ENCODE measurements at regions not wholly inside any gene's neighbourhood (a gene's known extent, or its start where the extent isn't known, plus 50 kb on each side); places are given as distances from the start of the nearest gene placed in this dataset.

DNA sequence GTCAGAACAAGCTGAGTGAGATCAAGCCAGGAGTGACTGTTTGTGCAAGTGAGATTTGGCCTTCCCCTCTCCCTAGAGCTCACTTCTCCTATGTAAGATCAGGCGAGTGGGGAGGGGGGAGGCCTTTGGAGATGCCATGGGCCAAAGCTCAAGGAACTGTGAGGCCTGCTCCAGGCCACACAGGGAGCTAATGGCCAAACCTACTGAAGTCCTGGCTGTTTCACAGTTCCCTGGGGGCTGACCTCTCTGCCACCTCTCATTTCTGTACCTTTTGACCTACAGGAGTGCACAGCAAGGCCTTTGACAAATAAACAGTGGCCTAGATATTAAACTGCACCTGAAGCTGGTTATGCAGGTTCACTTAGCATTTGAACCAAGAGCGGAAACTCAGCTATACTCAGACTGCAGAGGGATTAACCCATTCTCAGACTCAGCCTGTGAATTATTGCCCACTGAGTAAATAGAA, 235.0 kb upstream of the NT5C1B start:
- intact Hi-C loops (cut with micrococcal nuclease): no loop called here
- H3K27me3 ChIP-seq (ENCODE audit: low read depth): no peaks in the 10 kb centered on the region
- H3K4me3 ChIP-seq: no peak overlapping the region
- H3K36me3 ChIP-seq: no peaks in the 10 kb centered on the region
- no peak for DNase-seq
- no peak overlapping the region for H3K27ac ChIP-seq (replicated peaks)
- H3K9me3 ChIP-seq (replicated peaks): no peaks in the 10 kb centered on the region
- H3K4me1 ChIP-seq: peaks cover 13% of the 10 kb centered on the region
- TF ChIP-seq, protein P1, sequence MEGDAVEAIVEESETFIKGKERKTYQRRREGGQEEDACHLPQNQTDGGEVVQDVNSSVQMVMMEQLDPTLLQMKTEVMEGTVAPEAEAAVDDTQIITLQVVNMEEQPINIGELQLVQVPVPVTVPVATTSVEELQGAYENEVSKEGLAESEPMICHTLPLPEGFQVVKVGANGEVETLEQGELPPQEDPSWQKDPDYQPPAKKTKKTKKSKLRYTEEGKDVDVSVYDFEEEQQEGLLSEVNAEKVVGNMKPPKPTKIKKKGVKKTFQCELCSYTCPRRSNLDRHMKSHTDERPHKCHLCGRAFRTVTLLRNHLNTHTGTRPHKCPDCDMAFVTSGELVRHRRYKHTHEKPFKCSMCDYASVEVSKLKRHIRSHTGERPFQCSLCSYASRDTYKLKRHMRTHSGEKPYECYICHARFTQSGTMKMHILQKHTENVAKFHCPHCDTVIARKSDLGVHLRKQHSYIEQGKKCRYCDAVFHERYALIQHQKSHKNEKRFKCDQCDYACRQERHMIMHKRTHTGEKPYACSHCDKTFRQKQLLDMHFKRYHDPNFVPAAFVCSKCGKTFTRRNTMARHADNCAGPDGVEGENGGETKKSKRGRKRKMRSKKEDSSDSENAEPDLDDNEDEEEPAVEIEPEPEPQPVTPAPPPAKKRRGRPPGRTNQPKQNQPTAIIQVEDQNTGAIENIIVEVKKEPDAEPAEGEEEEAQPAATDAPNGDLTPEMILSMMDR (IDR thresholded peaks at IDR 0.05; ENCODE audit: borderline replicate concordance): no peak

DNA sequence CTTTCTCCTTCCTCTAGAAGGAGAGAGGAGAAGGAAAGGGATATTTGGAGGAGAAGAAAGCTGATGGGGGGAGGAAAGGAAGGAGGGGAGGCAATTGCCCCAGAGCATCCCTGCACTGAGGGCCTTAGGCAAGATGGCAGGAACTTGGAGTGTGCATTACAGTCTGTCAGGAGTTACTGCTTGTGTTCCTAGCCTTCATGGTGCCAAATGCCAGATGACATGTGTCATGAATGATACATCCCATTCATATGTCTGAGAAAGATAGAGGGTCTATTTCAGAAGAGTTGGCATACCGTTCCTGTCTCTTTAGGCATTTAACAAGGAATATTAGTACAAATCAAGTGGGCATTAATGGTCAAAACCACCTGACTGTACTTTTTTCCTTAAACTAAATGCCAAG, 232.1 kb upstream of the NT5C1B start:
- Histone ChIP-seq H3K27me3 (ENCODE audit: low read depth) (no peaks in the 10 kb centered on the region), H3K27ac (replicated peaks) (no peak overlapping the region), H3K9me3 (replicated peaks) (no peaks in the 10 kb centered on the region), H3K4me3 (no peak overlapping the region), H3K36me3 (no peaks in the 10 kb centered on the region), H3K4me1 (peaks cover 9% of the 10 kb centered on the region)
- intact Hi-C loops (cut with micrococcal nuclease): no loop called here
- TF ChIP-seq, protein P1 (IDR thresholded peaks at IDR 0.05; ENCODE audit: borderline replicate concordance): no peak
- no peak for DNase-seq

DNA sequence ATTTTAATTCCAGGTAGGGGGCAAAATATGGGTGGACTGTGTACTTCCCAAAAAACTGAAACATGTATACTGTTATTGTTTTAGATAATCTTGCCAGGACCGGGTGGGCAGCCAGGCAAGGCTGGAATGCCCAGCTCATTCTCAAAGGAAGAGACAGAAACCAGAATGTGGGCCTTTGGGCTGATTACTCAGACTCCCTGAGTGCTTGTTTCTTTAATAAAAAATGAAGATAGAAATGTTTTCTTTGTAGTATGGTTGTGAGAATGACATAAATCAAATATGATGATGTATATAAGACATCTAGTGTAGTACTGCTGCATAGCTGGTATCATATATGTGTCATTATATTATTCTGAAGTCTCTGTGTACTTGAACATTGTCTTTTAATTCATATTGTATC, 231.6 kb upstream of the NT5C1B start:
- Histone ChIP-seq H3K9me3 (replicated peaks) (no peaks in the 10 kb centered on the region), H3K4me1 (peaks cover 9% of the 10 kb centered on the region)
- TF ChIP-seq, protein P1 (IDR thresholded peaks at IDR 0.05; ENCODE audit: borderline replicate concordance): no peak

DNA sequence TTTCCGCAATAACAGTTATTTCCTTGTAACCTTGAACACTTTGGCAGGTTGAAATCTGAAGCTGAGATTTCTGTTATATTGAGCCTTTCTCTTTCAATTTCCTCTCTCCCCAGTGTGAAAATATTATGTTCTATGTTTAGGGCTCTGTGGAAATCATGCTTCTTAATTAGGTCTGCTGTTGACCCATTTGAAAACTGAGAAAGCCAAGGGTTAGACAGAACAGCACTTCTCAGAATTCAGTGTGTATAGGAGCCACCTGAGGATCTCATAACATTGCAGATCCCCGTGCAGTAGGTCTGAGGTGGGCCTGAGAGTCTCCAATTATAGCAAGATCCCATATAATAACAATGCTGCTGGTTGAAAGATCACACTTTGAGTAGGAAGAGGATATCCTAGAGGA, 230.2 kb upstream of the NT5C1B start:
- H3K36me3 ChIP-seq: no peaks in the 10 kb centered on the region
- no peaks in the 10 kb centered on the region for H3K9me3 ChIP-seq (replicated peaks)
- TF ChIP-seq, protein P1 (IDR thresholded peaks at IDR 0.05; ENCODE audit: borderline replicate concordance): no peak
- no peaks in the 10 kb centered on the region for H3K4me1 ChIP-seq
- H3K4me3 ChIP-seq: no peak overlapping the region
- intact Hi-C loops (cut with micrococcal nuclease): no loop called here
- DNase-seq: no peak
- H3K27ac ChIP-seq (replicated peaks): no peak overlapping the region
- H3K27me3 ChIP-seq (ENCODE audit: low read depth): no peaks in the 10 kb centered on the region

More for the DNA sequence above, 231.6 kb upstream of the NT5C1B start:
- intact Hi-C loops (cut with micrococcal nuclease): no loop called here
- Histone ChIP-seq H3K27me3 (ENCODE audit: low read depth) (no peaks in the 10 kb centered on the region), H3K4me3 (no peak overlapping the region), H3K27ac (replicated peaks) (no peak overlapping the region), H3K36me3 (no peaks in the 10 kb centered on the region)
- no peak for DNase-seq

DNA sequence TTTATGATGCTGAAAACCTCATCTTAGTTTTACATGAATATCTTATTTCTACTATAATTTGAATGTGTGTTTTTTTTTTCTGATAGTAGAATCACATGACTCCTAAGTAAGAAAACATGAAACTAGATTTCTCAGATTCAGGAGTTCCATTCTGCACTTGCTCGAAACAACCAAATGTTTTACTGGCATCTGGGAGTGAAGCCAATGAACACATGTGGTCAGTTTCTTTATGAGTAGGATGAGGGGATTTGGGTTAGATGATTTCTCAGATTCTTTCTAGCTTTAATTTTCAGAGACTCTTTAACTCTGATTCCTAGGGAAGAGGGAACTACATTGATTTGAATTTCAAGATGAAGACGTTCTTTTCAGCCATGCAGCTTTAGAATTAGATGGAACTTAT, 225.0 kb upstream of the NT5C1B start:
- no peak overlapping the region for H3K4me3 ChIP-seq
- intact Hi-C loops (cut with micrococcal nuclease): no loop called here
- no peak for DNase-seq
- TF ChIP-seq, protein P1 (IDR thresholded peaks at IDR 0.05; ENCODE audit: borderline replicate concordance): no peak
- no peaks in the 10 kb centered on the region for H3K9me3 ChIP-seq (replicated peaks)
- H3K36me3 ChIP-seq: no peaks in the 10 kb centered on the region
- H3K4me1 ChIP-seq: no peaks in the 10 kb centered on the region
- no peaks in the 10 kb centered on the region for H3K27me3 ChIP-seq (ENCODE audit: low read depth)
- no peak overlapping the region for H3K27ac ChIP-seq (replicated peaks)

DNA sequence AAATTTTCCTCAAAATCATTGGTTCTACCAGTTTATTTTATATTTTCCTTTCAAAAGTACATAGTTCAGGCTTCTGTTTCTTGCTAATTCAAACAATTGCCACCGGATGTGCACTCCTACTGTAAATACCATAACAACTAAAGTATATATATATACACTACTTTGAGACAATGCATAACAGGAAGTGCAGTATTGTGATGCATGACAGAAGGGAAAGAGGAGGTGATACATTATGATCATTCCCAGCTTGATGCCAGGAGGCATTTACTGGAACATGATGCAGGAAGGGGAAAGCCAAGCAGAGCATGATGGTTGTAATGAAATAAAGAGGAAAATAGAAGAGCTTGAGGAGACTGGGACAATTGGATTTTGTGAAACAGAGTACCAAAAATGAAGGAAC, 215.2 kb upstream of the NT5C1B start:
- intact Hi-C loops (cut with micrococcal nuclease): no loop called here
- no peaks in the 10 kb centered on the region for H3K4me1 ChIP-seq
- H3K36me3 ChIP-seq: no peaks in the 10 kb centered on the region
- no peak overlapping the region for H3K4me3 ChIP-seq
- no peaks in the 10 kb centered on the region for H3K9me3 ChIP-seq (replicated peaks)
- H3K27me3 ChIP-seq (ENCODE audit: low read depth): no peaks in the 10 kb centered on the region
- H3K27ac ChIP-seq (replicated peaks): no peak overlapping the region
- TF ChIP-seq, protein P1 (IDR thresholded peaks at IDR 0.05; ENCODE audit: borderline replicate concordance): no peak
- DNase-seq: no peak
